ENCODE measurements at regions not wholly inside any gene's neighbourhood (a gene's known extent, or its start where the extent isn't known, plus 50 kb on each side); places are given as distances from the start of the nearest gene placed in this dataset.

- FAIRE-seq (no peak), ATAC-seq (no peak), DNase-seq (no peak)
- WGBS, 2 donors = 79 to 89% methylated on average over 2 of the region's 2 CpGs
- no peaks in the 10 kb centered on the region for H3K27me3 ChIP-seq
- intact Hi-C loops (cut with DNase I) = no loop called here
- H3K36me3 ChIP-seq = no peaks in the 10 kb centered on the region
- H3K4me1 ChIP-seq = no peaks in the 10 kb centered on the region
- H3K9me3 ChIP-seq = no peaks in the 10 kb centered on the region
- no peak overlapping the region for H3K4me3 ChIP-seq
- no peak for TF ChIP-seq CTCF (IDR thresholded peaks at IDR 0.05)
- peak overlapping the region in 1 of 4 donors; percentile 38 for H3K27ac ChIP-seq
Measured at GRCh38 chr18:56042915-56043536, 455.0 kb upstream of the TCF4 start.

- no peaks in the 10 kb centered on the region for H3K4me1 ChIP-seq
- 62 to 68% methylated on average over 8 of the region's 8 CpGs for WGBS, 2 donors
- H3K36me3 ChIP-seq = no peaks in the 10 kb centered on the region
- intact Hi-C loops (cut with DNase I) = no loop called here
- H3K9me3 ChIP-seq = no peaks in the 10 kb centered on the region
- H3K27ac ChIP-seq = no peak overlapping the region
- FAIRE-seq (no peak), DNase-seq (no peak), ATAC-seq (no peak)
- TF ChIP-seq CTCF (IDR thresholded peaks at IDR 0.05) = no peak
- no peak overlapping the region for H3K4me3 ChIP-seq
- H3K27me3 ChIP-seq = no peaks in the 10 kb centered on the region
Measured at GRCh38 chr18:56038171-56039030, 450.4 kb upstream of the TCF4 start.

GRCh38 chr18:56036741-56037140, 448.7 kb upstream of the TCF4 start:
- WGBS, 2 donors = 85 to 87% methylated on average over 2 of the region's 2 CpGs
- no peak for FAIRE-seq
- intact Hi-C loops (cut with DNase I) = no loop called here

GRCh38 chr18:56035546-56035945, 447.6 kb upstream of the TCF4 start:
- ATAC-seq (no peak), FAIRE-seq (no peak), DNase-seq (no peak)
- intact Hi-C loops (cut with DNase I) = no loop called here
- Histone ChIP-seq H3K4me3 (no peak overlapping the region), H3K4me1 (no peaks in the 10 kb centered on the region), H3K9me3 (no peaks in the 10 kb centered on the region), H3K27me3 (no peaks in the 10 kb centered on the region), H3K36me3 (no peaks in the 10 kb centered on the region), H3K27ac (no peak overlapping the region)
- TF ChIP-seq CTCF (IDR thresholded peaks at IDR 0.05) = no peak
- WGBS, 2 donors = 88 to 95% methylated on average over 3 of the region's 3 CpGs

More at GRCh38 chr18:56036741-56037140, 448.7 kb upstream of the TCF4 start:
- Histone ChIP-seq H3K4me3 (no peak overlapping the region), H3K36me3 (no peaks in the 10 kb centered on the region), H3K27me3 (no peaks in the 10 kb centered on the region), H3K27ac (no peak overlapping the region), H3K9me3 (no peaks in the 10 kb centered on the region), H3K4me1 (no peaks in the 10 kb centered on the region)
- no peak for TF ChIP-seq CTCF (IDR thresholded peaks at IDR 0.05)
- no peak for DNase-seq
- ATAC-seq = no peak

GRCh38 chr18:56034949-56035348, 447.0 kb upstream of the TCF4 start:
- Histone ChIP-seq H3K4me1 (no peaks in the 10 kb centered on the region), H3K27ac (no peak overlapping the region), H3K36me3 (no peaks in the 10 kb centered on the region), H3K9me3 (no peaks in the 10 kb centered on the region), H3K4me3 (no peak overlapping the region), H3K27me3 (no peaks in the 10 kb centered on the region)
- no peak for DNase-seq
- TF ChIP-seq CTCF (IDR thresholded peaks at IDR 0.05) = no peak
- ATAC-seq = no peak
- FAIRE-seq = no peak
- intact Hi-C loops (cut with DNase I) = no loop called here
- WGBS, 2 donors = 46 to 51% methylated on average over 2 of the region's 2 CpGs

Data from pancreas (tissue), 10 donors.